ENCODE measurements at regions not wholly inside any gene's neighbourhood (a gene's known extent, or its start where the extent isn't known, plus 50 kb on each side); places are given as distances from the start of the nearest gene placed in this dataset.

- TF ChIP-seq CTCF (IDR thresholded peaks at IDR 0.05) (no peak), POLR2A (IDR thresholded peaks at IDR 0.05) (no peak)
These were observed 413.4 kb upstream of the TBX3 start for GRCh38 chr12:115097416-115097815.
